OCI-LY1 (cell line): ENCODE measurements at regions not wholly inside any gene's neighbourhood (a gene's known extent, or its start where the extent isn't known, plus 50 kb on each side); places are given as distances from the start of the nearest gene placed in this dataset.

Experiments used
- H2AFZ ChIP-seq: fragments of 200-600 bp; sonication (generic), shearing (Covaris generic); 2 replicates; pipeline ENCODE4 v1.6.0; 2014; ENCODE audit warnings: antibody characterized with exemption, mild to moderate bottlenecking, low read length
- H3F3A ChIP-seq: fragments of 200-600 bp; sonication (generic), shearing (Covaris generic); 2 replicates; pipeline ENCODE4 v1.6.0; 2014; ENCODE audit warnings: mild to moderate bottlenecking, antibody characterized with exemption, low read length, moderate library complexity; ENCODE audit not compliant: insufficient read depth
- H3K27ac ChIP-seq: fragments of 200-600 bp; sonication (generic); 2 replicates; pipeline ENCODE4 v1.5.1; 2014; ENCODE audit warnings: low read length, mixed run types, mild to moderate bottlenecking, low read depth; ENCODE audit not compliant: poor library complexity, severe bottlenecking
- H3K27me3 ChIP-seq: fragments of 200-600 bp; sonication (generic); 2 replicates; pipeline ENCODE4 v1.6.0; 2014; ENCODE audit warnings: antibody characterized with exemption, mild to moderate bottlenecking, low read length, moderate library complexity; ENCODE audit not compliant: insufficient read depth
- H3K36me3 ChIP-seq: fragments of 200-600 bp; sonication (generic); 2 replicates; pipeline ENCODE4 v1.6.1; 2014; ENCODE audit warnings: mild to moderate bottlenecking, antibody characterized with exemption, low read length, moderate library complexity, mixed read lengths; ENCODE audit not compliant: insufficient read depth
- H3K4me1 ChIP-seq: fragments of 200-600 bp; sonication (generic); 2 replicates; pipeline ENCODE4 v1.5.1; 2014; ENCODE audit warnings: mild to moderate bottlenecking, low read length, moderate library complexity; ENCODE audit not compliant: insufficient read depth, severe bottlenecking
- H3K4me2 ChIP-seq: fragments of 200-600 bp; sonication (generic), shearing (Covaris generic); 2 replicates; pipeline ENCODE4 v1.6.1; 2014; ENCODE audit warnings: low read length
- H3K4me3 ChIP-seq: fragments of 200-600 bp; sonication (generic); 2 replicates; pipeline ENCODE4 v1.5.1; 2014; ENCODE audit warnings: low read length, low read depth, mild to moderate bottlenecking, mixed read lengths; ENCODE audit not compliant: poor library complexity, severe bottlenecking
- H3K79me2 ChIP-seq: fragments of 200-600 bp; shearing (Covaris generic); 2 replicates; pipeline ENCODE4 v1.6.1; 2016; ENCODE audit warnings: mixed run types, low read length, mixed read lengths; ENCODE audit not compliant: insufficient read depth
- H3K9ac ChIP-seq: fragments of 200-600 bp; sonication (generic), shearing (Covaris generic); 2 replicates; pipeline ENCODE4 v1.6.1; 2014; ENCODE audit warnings: mild to moderate bottlenecking, low read length, mixed read lengths
- H3K9me2 ChIP-seq: fragments of 200-600 bp; sonication (generic), shearing (Covaris generic); 2 replicates; pipeline ENCODE4 v1.6.1; 2014; ENCODE audit warnings: low read depth, mild to moderate bottlenecking, low read length, mixed read lengths
- H3K9me3 ChIP-seq: fragments of 200-600 bp; shearing (Covaris generic); 2 replicates; pipeline ENCODE4 v1.6.1; 2014; ENCODE audit warnings: low read length, mixed read lengths
- H4K20me1 ChIP-seq: fragments of 200-600 bp; sonication (generic), shearing (Covaris generic); 2 replicates; pipeline ENCODE4 v1.6.0; 2016; ENCODE audit warnings: mild to moderate bottlenecking, low read length; ENCODE audit not compliant: insufficient read depth
- CTCF ChIP-seq: fragments of 200-600 bp; sonication (generic), shearing (Covaris generic); IDR thresholded peaks from 2 replicates; pipeline ENCODE4 v1.5.1; 2017; ENCODE audit warnings: mild to moderate bottlenecking, antibody characterized with exemption, low read length, moderate library complexity, mixed read lengths
- EZH2 ChIP-seq: fragments of 200-600 bp; sonication (generic), shearing (Covaris generic); IDR thresholded peaks from 2 replicates; pipeline ENCODE4 v1.8.0; 2017; ENCODE audit warnings: borderline replicate concordance, mixed run types, mild to moderate bottlenecking, antibody characterized with exemption, low read length, moderate library complexity, mixed read lengths

GRCh38 chr4:160510928-160511327 lies 1408.0 kb downstream of the RAPGEF2 start:
- H3K4me3 ChIP-seq: no peak overlapping the region
- no peak overlapping the region for H3K27ac ChIP-seq
- H3K36me3 ChIP-seq: no peaks in the 10 kb centered on the region
- H3K9me3 ChIP-seq: no peaks in the 10 kb centered on the region
- TF ChIP-seq CTCF (no peak), EZH2 (no peak)
- H2AFZ ChIP-seq: no peak overlapping the region
- H3K9me2 ChIP-seq: no peaks in the 10 kb centered on the region
- H3K27me3 ChIP-seq: no peaks in the 10 kb centered on the region
- no peak overlapping the region for H3K9ac ChIP-seq
- no peak overlapping the region for H3K4me2 ChIP-seq
- H3K79me2 ChIP-seq: no peaks in the 10 kb centered on the region
- H3F3A ChIP-seq: no peaks in the 10 kb centered on the region
- no peaks in the 10 kb centered on the region for H4K20me1 ChIP-seq
- H3K4me1 ChIP-seq: no peaks in the 10 kb centered on the region

GRCh38 chr4:160514126-160514525 lies 1411.2 kb downstream of the RAPGEF2 start:
- Histone ChIP-seq H4K20me1 (no peaks in the 10 kb centered on the region), H3K9ac (no peak overlapping the region), H3K27me3 (no peaks in the 10 kb centered on the region), H2AFZ (no peak overlapping the region), H3K4me1 (no peaks in the 10 kb centered on the region), H3K79me2 (no peaks in the 10 kb centered on the region), H3K9me3 (no peaks in the 10 kb centered on the region), H3F3A (no peaks in the 10 kb centered on the region), H3K4me2 (no peak overlapping the region), H3K27ac (no peak overlapping the region), H3K9me2 (no peaks in the 10 kb centered on the region), H3K4me3 (no peak overlapping the region), H3K36me3 (no peaks in the 10 kb centered on the region)
- TF ChIP-seq EZH2 (no peak), CTCF (no peak)

DNA sequence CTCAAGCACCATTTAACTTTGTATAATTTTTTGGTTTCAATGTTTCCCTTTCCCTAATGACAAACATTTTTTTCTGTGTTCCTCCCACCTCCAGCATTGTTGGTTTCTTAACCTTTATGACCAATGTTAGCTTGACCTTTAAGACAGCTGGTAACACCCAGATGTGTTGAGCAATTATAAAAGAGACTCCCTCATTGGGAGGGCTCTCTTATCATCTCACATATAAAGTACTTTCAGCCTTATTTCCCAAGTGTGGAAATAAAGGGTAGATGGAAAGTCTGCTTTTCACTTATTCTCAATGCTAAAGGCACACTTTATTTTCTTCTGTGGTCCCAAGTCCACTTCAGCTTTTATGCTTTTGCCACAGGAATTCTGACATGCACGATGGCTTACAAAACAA lies 1420.4 kb downstream of the RAPGEF2 start:
- Histone ChIP-seq H3K27me3 (no peaks in the 10 kb centered on the region), H3K9me2 (no peaks in the 10 kb centered on the region), H3K36me3 (no peaks in the 10 kb centered on the region), H3K4me1 (no peaks in the 10 kb centered on the region), H3K9me3 (no peaks in the 10 kb centered on the region), H3K9ac (no peak overlapping the region), H3K4me2 (no peak overlapping the region), H4K20me1 (no peaks in the 10 kb centered on the region), H3K27ac (no peak overlapping the region), H3K79me2 (no peaks in the 10 kb centered on the region), H3K4me3 (no peak overlapping the region), H3F3A (no peaks in the 10 kb centered on the region), H2AFZ (no peak overlapping the region)
- TF ChIP-seq EZH2 (no peak), CTCF (no peak)
